NCI-H524 (cell line): ENCODE measurements at regions not wholly inside any gene's neighbourhood (a gene's known extent, or its start where the extent isn't known, plus 50 kb on each side); places are given as distances from the start of the nearest gene placed in this dataset.
"Not testable (repeated sequence)": the region's sequence is repeated elsewhere in the genome, so short reads cannot be mapped to it uniquely, and the experiment has no call there.

Source experiments
- DNase-seq, 2 experiments: peaks; one replicate each; lab custom pipeline; 2025; lab: John Stamatoyannopoulos, UW

GRCh38 chr11:71638801-71639519 is 56.3 kb upstream of the KRTAP5-11 start:
- DNase-seq: peak in 1 of 2 experiments; percentile 21

- DNase-seq: not testable (repeated sequence)
These were observed 56.8 kb upstream of the KRTAP5-11 start for GRCh38 chr11:71639520-71639849.

- DNase-seq: not testable (repeated sequence)
These were observed 57.2 kb upstream of the KRTAP5-11 start for GRCh38 chr11:71639916-71640315.

GRCh38 chr11:71647078-71647477 is 64.4 kb upstream of the KRTAP5-11 start:
- not testable (repeated sequence) for DNase-seq

- not testable (repeated sequence) for DNase-seq
These were observed 70.3 kb upstream of the KRTAP5-11 start for GRCh38 chr11:71652998-71653397.

GRCh38 chr11:71654423-71654822 is 71.7 kb upstream of the KRTAP5-11 start:
- DNase-seq: not testable (repeated sequence)

GRCh38 chr11:71655041-71655440 is 72.4 kb upstream of the KRTAP5-11 start:
- DNase-seq: not testable (repeated sequence)

GRCh38 chr11:71656513-71656912 is 73.8 kb upstream of the KRTAP5-11 start:
- not testable (repeated sequence) for DNase-seq

GRCh38 chr11:71664941-71665340 is 82.3 kb upstream of the KRTAP5-11 start:
- DNase-seq: not testable (repeated sequence)

GRCh38 chr11:71698110-71698509 is 115.4 kb upstream of the KRTAP5-11 start:
- DNase-seq: not testable (repeated sequence)

GRCh38 chr11:71698961-71699360 is 116.3 kb upstream of the KRTAP5-11 start:
- DNase-seq: not testable (repeated sequence)

GRCh38 chr11:71701435-71702291 is 119.0 kb upstream of the KRTAP5-11 start:
- DNase-seq: not testable (repeated sequence)

GRCh38 chr11:71705086-71705737 is 122.5 kb upstream of the KRTAP5-11 start:
- not testable (repeated sequence) for DNase-seq

- DNase-seq: not testable (repeated sequence)
These were observed 123.2 kb upstream of the KRTAP5-11 start for GRCh38 chr11:71705738-71706432.

- not testable (repeated sequence) for DNase-seq
These were observed 124.4 kb upstream of the KRTAP5-11 start for GRCh38 chr11:71707083-71707482.

- DNase-seq: not testable (repeated sequence)
These were observed 123.5 kb upstream of the DEFB108B start for GRCh38 chr11:71709541-71709940.

GRCh38 chr11:71710171-71710671 is 122.8 kb upstream of the DEFB108B start:
- not testable (repeated sequence) for DNase-seq

- not testable (repeated sequence) for DNase-seq
These were observed 122.2 kb upstream of the DEFB108B start for GRCh38 chr11:71710701-71711385.

GRCh38 chr11:71712350-71712749 is 120.7 kb upstream of the DEFB108B start:
- not testable (repeated sequence) for DNase-seq

GRCh38 chr11:71712846-71713245 is 120.2 kb upstream of the DEFB108B start:
- not testable (repeated sequence) for DNase-seq

- DNase-seq: not testable (repeated sequence)
These were observed 118.5 kb upstream of the DEFB108B start for GRCh38 chr11:71714510-71714909.
